ENCODE measurements at regions not wholly inside any gene's neighbourhood (a gene's known extent, or its start where the extent isn't known, plus 50 kb on each side); places are given as distances from the start of the nearest gene placed in this dataset.
A peak's percentile ranks its signal among the peaks of the same experiment; 100 is the strongest.

GRCh38 chr4:20421603-20421985, 169.9 kb downstream of the SLIT2 start:
- no peaks in the 10 kb centered on the region for H3K36me3 ChIP-seq (ENCODE audit: low read depth, missing control alignments)
- TF ChIP-seq POLR2A (IDR thresholded peaks at IDR 0.05) = no peak
- TF ChIP-seq CTCF (IDR thresholded peaks at IDR 0.05) = no peak
- no peak for DNase-seq
- no peaks in the 10 kb centered on the region for H3K27me3 ChIP-seq
- H3K4me1 ChIP-seq = no peaks in the 10 kb centered on the region
- WGBS, 2 donors = 80 to 84% methylated on average over 3 of the region's 3 CpGs
- H3K9me3 ChIP-seq = no peaks in the 10 kb centered on the region
- H3K27ac ChIP-seq = no peak overlapping the region
- intact Hi-C loops (cut with DNase I; ENCODE audit: low total_unique reads) = loop anchor here (10.0 kb wide), 1 partner anchor 113 kb away; no protein-coding TSS in a partner anchor
- no peak overlapping the region for H3K4me3 ChIP-seq

- no peaks in the 10 kb centered on the region for H3K27me3 ChIP-seq
- H3K9me3 ChIP-seq = no peaks in the 10 kb centered on the region
- DNase-seq = peak; percentile 71
- 33 to 58% methylated on average over 2 of the region's 2 CpGs for WGBS, 2 donors
- intact Hi-C loops (cut with DNase I; ENCODE audit: low total_unique reads) = loop anchor here (10.0 kb wide), 1 partner anchor 112 kb away; no protein-coding TSS in a partner anchor
- no peaks in the 10 kb centered on the region for H3K4me1 ChIP-seq
- no peak overlapping the region for H3K4me3 ChIP-seq
- no peak overlapping the region for H3K27ac ChIP-seq
- no peaks in the 10 kb centered on the region for H3K36me3 ChIP-seq (ENCODE audit: low read depth, missing control alignments)
- TF ChIP-seq CTCF (IDR thresholded peaks at IDR 0.05) (peak; percentile 56 to 70 (median 61)), POLR2A (IDR thresholded peaks at IDR 0.05) (no peak)
Observed at GRCh38 chr4:20422398-20422797, 170.7 kb downstream of the SLIT2 start.

- H3K27me3 ChIP-seq = no peaks in the 10 kb centered on the region
- no peak overlapping the region for H3K4me3 ChIP-seq
- H3K36me3 ChIP-seq (ENCODE audit: low read depth, missing control alignments) = no peaks in the 10 kb centered on the region
- H3K9me3 ChIP-seq = no peaks in the 10 kb centered on the region
- no peaks in the 10 kb centered on the region for H3K4me1 ChIP-seq
- DNase-seq = no peak
- intact Hi-C loops (cut with DNase I; ENCODE audit: low total_unique reads) = loop anchor here (10.0 kb wide), 1 partner anchor 111 kb away; no protein-coding TSS in a partner anchor
- WGBS, 2 donors = 88 to 90% methylated on average over 3 of the region's 3 CpGs
- no peak overlapping the region for H3K27ac ChIP-seq
- peak in 1 of 3 experiments; percentile 30 for TF ChIP-seq CTCF (IDR thresholded peaks at IDR 0.05)
- TF ChIP-seq POLR2A (IDR thresholded peaks at IDR 0.05) = no peak
Observed at GRCh38 chr4:20423420-20423819, 171.7 kb downstream of the SLIT2 start.

GRCh38 chr4:20426028-20426427, 174.3 kb downstream of the SLIT2 start:
- WGBS, 2 donors = 79 to 80% methylated on average over 1 of the region's 1 CpG
- Histone ChIP-seq H3K9me3 (no peaks in the 10 kb centered on the region), H3K27ac (no peak overlapping the region), H3K4me3 (no peak overlapping the region), H3K36me3 (ENCODE audit: low read depth, missing control alignments) (no peaks in the 10 kb centered on the region), H3K4me1 (peaks cover 6% of the 10 kb centered on the region), H3K27me3 (no peaks in the 10 kb centered on the region)
- intact Hi-C loops (cut with DNase I; ENCODE audit: low total_unique reads) = loop anchor here (10.0 kb wide), 1 partner anchor 109 kb away; no protein-coding TSS in a partner anchor
- TF ChIP-seq POLR2A (IDR thresholded peaks at IDR 0.05) (no peak), CTCF (IDR thresholded peaks at IDR 0.05) (no peak)
- no peak for DNase-seq
